Aorta (tissue), 5 donors: ENCODE measurements at regions not wholly inside any gene's neighbourhood (a gene's known extent, or its start where the extent isn't known, plus 50 kb on each side); places are given as distances from the start of the nearest gene placed in this dataset.

Experiments used
- ATAC-seq: fragments of 200-7000 bp; cut with Tn5 transposase; one replicate; pipeline ENCODE4 v1.9.1; 2022; ENCODE audit warnings: moderate library complexity; ENCODE audit not compliant: low FRiP score
- DNase-seq, 2 donors: peaks; one replicate each; pipeline ENCODE4 v3.0.0-alpha.2; 2020
- H3K27ac ChIP-seq, 2 donors: one replicate each; pipeline ENCODE4 v1.5.1; 2013; ENCODE audit warnings: low read length in 2 of 2, mild to moderate bottlenecking in 2 of 2, moderate library complexity in 2 of 2, control low read depth in 1 of 2, inconsistent platforms in 1 of 2, low read depth in 1 of 2
- H3K27me3 ChIP-seq, 2 donors: one replicate each; pipeline ENCODE4 v1.6.1; 2013; ENCODE audit warnings: control low read depth in 1 of 2, low read length in 1 of 2, mild to moderate bottlenecking in 1 of 2, moderate library complexity in 1 of 2; ENCODE audit not compliant: insufficient read depth in 2 of 2, control insufficient read depth in 1 of 2
- H3K36me3 ChIP-seq, 2 donors: one replicate each; pipeline ENCODE4 v1.6.1; 2013; ENCODE audit warnings: control low read depth in 1 of 2, low read length in 1 of 2, mild to moderate bottlenecking in 1 of 2; ENCODE audit not compliant: insufficient read depth in 2 of 2, control insufficient read depth in 1 of 2
- H3K4me1 ChIP-seq, 2 donors: one replicate each; pipeline ENCODE4 v1.6.1; 2013; ENCODE audit warnings: low read length in 2 of 2, control low read depth in 1 of 2, mild to moderate bottlenecking in 1 of 2, moderate library complexity in 1 of 2; ENCODE audit not compliant: insufficient read depth in 2 of 2, control insufficient read depth in 1 of 2
- H3K4me3 ChIP-seq, 2 donors: one replicate each; pipeline ENCODE4 v1.5.1; 2013; ENCODE audit warnings: low read length in 2 of 2, control low read depth in 1 of 2, mild to moderate bottlenecking in 1 of 2
- H3K9me3 ChIP-seq: one replicate; pipeline ENCODE4 v1.6.1; 2013; ENCODE audit warnings: mild to moderate bottlenecking, low read length; ENCODE audit not compliant: control insufficient read depth
- WGBS, 2 donors: extraction: QIAGEN DNeasy Blood & Tissue Kit; methylation state at CpG; one replicate each; pipeline ENCODE4 v1.1.7; 2013; 5-methylcytosine and 5-hydroxymethylcytosine counted together
- intact Hi-C, 2 donors: fragments of 100-400 bp; cut with DNase I; formaldehyde crosslinking; loops; one replicate each; pipeline versions ENCODE4 v1.14.2 to v1.15.0; 2022
- donor health status: healthy with polysubstance abuse.
- donor health status: Bipolar disorder and iron deficiency.
- donor health status: DM: no; HTN: no; CAD: no.
- donor health status: DM: no; HTN: no; CAD: no.
- donor health status: DM: yes; HTN: yes; CAD: no.

DNA sequence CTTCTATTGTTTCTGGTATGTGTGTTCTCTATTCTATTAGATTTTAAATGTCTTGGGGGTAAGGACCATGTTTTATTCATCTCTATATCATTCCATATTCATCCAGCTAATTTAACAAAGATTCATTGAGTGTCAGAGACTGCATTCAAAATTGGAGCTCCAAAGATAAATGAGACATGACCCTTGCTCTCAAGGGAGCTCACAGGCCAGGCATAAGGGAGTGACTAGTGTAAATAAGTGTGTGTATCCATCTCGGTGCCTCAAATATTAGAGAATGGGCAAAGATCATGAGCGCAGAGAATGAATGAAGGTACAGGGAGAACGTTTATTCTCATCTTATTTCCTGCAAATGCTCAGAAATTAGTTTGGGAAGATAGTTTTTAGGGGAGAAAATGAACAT lies 150.1 kb upstream of the CASK start:
- DNase-seq: no peak
- Histone ChIP-seq H3K27me3 (no peaks in the 10 kb centered on the region), H3K36me3 (no peaks in the 10 kb centered on the region), H3K27ac (no peak overlapping the region), H3K9me3 (no peaks in the 10 kb centered on the region), H3K4me1 (no peaks in the 10 kb centered on the region), H3K4me3 (no peak overlapping the region)
- ATAC-seq: no peak
- intact Hi-C loops: no loop called here
- 56 to 81% methylated on average over 3 of the region's 3 CpGs for WGBS, 2 donors

DNA sequence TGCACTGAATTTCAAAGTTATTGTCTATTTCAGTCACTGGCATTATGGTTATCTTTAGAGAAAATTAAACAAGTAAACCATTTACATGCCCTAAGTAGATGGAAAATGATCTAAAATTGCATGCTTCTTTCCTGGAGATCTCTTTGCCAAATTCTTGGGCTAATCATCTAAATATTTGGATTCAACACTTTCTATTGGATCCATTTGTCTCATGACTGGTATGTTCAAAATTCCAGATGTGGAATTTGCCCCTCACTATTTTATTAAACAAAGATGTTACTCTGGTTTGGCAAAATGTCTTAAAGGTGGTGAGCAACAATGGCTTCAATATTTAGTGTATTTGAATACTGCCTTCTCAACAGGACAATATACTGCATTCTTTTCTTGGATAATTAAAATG lies 147.5 kb upstream of the CASK start:
- DNase-seq (no peak), ATAC-seq (no peak)
- intact Hi-C loops: no loop called here
- Histone ChIP-seq H3K27me3 (no peaks in the 10 kb centered on the region), H3K4me1 (no peaks in the 10 kb centered on the region), H3K4me3 (no peak overlapping the region), H3K36me3 (no peaks in the 10 kb centered on the region), H3K27ac (no peak overlapping the region), H3K9me3 (no peaks in the 10 kb centered on the region)

DNA sequence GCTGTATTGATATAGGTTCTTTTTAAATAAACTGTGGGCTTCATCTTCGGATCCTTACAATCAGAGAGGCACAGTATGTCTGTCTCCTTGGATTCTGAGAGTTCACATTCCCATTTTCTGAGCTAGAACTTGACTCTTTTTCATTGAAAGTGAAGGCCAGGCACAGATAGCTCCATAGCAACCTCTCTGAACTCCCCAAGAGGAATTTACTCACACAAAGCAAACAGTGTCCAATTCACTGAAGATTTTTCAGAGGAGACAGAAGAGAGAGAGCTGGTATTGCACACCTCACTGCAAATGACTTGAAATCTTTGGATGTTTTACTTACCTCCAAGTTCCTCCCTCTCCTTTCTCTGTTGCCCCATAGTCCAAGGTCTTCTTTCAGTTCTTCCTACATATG lies 130.9 kb upstream of the CASK start:
- WGBS, 2 donors: 77 to 90% methylated on average over 1 of the region's 1 CpG
- DNase-seq: no peak
- H3K36me3 ChIP-seq: no peaks in the 10 kb centered on the region
- no peak overlapping the region for H3K4me3 ChIP-seq
- ATAC-seq: no peak
- H3K27ac ChIP-seq: no peak overlapping the region
- intact Hi-C loops: no loop called here
- H3K9me3 ChIP-seq: no peaks in the 10 kb centered on the region
- no peaks in the 10 kb centered on the region for H3K4me1 ChIP-seq
- H3K27me3 ChIP-seq: no peaks in the 10 kb centered on the region

DNA sequence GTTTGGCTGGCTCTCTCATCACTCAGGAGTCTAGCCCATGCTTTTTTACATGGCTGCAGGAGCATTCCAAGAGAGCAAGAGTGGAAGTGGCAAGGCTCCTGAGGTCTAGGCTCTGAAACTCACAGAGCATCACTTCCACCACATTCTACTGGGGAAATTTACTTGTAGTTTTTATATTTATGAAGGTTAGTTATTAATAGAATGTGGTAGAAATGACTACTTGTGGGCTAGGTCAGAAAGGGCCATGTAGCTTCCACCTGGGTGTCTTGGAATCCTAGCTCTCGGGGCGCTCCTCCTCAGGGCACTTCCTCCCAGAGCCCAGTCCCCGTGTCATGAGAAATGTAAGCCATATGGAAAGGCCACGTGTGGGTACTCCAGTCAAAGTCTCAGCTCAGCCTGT lies 127.0 kb upstream of the CASK start:
- DNase-seq (no peak), ATAC-seq (no peak)
- Histone ChIP-seq H3K4me3 (no peak overlapping the region), H3K27ac (no peak overlapping the region), H3K4me1 (no peaks in the 10 kb centered on the region), H3K36me3 (no peaks in the 10 kb centered on the region), H3K9me3 (no peaks in the 10 kb centered on the region), H3K27me3 (no peaks in the 10 kb centered on the region)
- WGBS, 2 donors: 73 to 91% methylated on average over 4 of the region's 4 CpGs
- intact Hi-C loops: no loop called here

DNA sequence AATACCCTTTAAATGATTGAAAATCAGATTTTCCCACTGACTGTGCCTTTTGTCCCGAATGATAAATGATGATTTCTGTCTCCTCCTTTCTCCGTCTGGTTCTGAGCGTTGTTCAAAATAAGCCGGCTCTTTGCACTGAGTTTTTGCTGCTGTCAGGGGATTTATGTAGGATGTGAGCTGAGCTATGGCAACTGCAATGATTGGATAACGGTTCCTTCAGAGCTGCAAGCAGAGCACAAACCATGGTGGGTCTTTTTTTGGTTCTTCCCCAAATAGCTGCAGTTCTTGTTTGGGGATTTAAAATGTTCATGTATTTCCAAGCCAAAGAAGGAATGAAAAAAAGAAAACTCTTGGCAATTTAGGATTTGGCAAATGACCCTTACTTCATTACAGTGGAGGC lies 124.5 kb upstream of the CASK start:
- H3K27ac ChIP-seq: no peak overlapping the region
- no peaks in the 10 kb centered on the region for H3K9me3 ChIP-seq
- H3K4me3 ChIP-seq: no peak overlapping the region
- no peaks in the 10 kb centered on the region for H3K36me3 ChIP-seq
- no peaks in the 10 kb centered on the region for H3K4me1 ChIP-seq
- no peak for ATAC-seq
- 48 to 60% methylated on average over 5 of the region's 5 CpGs for WGBS, 2 donors
- intact Hi-C loops: no loop called here
- no peaks in the 10 kb centered on the region for H3K27me3 ChIP-seq
- DNase-seq: no peak

DNA sequence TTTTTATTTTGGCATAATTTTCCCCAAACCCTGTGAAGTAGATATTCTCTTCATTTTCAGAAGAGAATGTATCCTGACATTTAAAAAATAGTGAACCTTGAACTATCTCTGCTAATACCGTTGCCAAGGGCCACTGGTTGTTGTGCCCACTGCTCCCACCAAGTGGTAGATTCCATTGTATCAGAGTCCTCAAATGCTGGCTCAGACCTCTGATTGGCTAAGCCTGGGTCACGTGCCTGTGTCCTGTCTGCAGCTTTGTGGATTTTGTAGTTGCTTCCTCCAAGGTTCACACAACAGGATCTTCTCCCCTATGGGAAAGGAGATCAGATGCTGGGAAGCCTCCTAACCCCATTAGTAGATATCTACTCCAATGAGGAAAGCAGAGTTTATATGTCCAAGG lies 104.8 kb upstream of the CASK start:
- Histone ChIP-seq H3K27me3 (no peaks in the 10 kb centered on the region), H3K4me1 (no peaks in the 10 kb centered on the region), H3K27ac (no peak overlapping the region), H3K9me3 (no peaks in the 10 kb centered on the region), H3K4me3 (no peak overlapping the region), H3K36me3 (no peaks in the 10 kb centered on the region)
- intact Hi-C loops: no loop called here
- ATAC-seq (no peak), DNase-seq (no peak)
- WGBS, 2 donors: 67 to 83% methylated on average over 2 of the region's 2 CpGs

DNA sequence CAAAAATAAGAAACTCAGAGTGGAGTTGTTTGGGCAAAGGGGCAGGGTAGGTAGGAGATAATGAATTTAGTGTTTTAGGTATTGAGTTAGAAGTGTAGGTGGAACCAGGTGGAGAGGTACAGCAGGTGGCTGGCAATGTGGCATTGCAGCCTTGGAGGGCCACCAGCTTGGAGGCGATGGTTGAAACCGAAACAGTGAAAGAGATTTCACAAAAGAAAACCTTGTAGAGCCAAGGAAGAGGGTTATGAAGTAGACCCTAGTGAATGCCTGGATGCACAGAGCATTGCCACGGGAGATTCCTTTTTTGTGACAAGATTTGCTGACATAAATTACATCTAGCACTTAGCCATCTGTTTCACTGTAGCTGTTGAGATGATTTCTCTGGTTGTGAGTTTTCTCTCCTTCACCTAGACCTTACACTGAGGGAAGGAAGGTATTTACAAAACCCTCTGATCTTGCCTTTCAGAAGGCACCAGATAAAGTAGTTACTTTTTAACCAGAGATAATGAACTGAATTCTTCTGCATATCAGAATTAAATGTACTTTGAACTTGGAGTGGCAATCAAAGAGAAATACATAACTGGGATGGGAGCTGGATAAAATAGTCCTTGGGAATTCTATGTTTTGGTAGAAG lies 104.1 kb upstream of the CASK start:
- intact Hi-C loops: no loop called here
- Histone ChIP-seq H3K27ac (no peak overlapping the region), H3K4me3 (no peak overlapping the region), H3K36me3 (no peaks in the 10 kb centered on the region), H3K27me3 (no peaks in the 10 kb centered on the region), H3K4me1 (no peaks in the 10 kb centered on the region), H3K9me3 (no peaks in the 10 kb centered on the region)
- DNase-seq (no peak), ATAC-seq (no peak)
- 74 to 75% methylated on average over 3 of the region's 3 CpGs for WGBS, 2 donors

DNA sequence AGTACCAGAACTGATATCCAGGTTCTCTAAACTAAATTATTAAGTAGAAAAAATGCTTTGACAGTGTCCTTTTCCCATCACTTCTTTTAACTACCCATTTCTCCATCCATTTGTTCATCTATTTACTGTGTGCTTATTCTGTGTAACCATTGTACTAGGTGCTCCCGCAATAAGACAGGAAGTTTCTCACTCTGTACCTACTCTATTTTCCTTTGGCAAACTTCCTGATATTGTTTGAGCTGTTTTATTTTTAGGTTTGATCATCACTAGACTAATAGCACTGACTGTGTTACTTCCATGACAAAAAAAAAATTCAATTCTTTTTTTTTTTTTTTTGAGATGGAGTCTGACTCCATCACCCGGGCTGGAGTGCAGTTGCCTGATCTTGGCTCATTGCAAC lies 102.5 kb upstream of the CASK start:
- no peaks in the 10 kb centered on the region for H3K36me3 ChIP-seq
- no peaks in the 10 kb centered on the region for H3K9me3 ChIP-seq
- no peak overlapping the region for H3K4me3 ChIP-seq
- no peaks in the 10 kb centered on the region for H3K27me3 ChIP-seq
- no peak for DNase-seq
- no peaks in the 10 kb centered on the region for H3K4me1 ChIP-seq
- 74 to 88% methylated on average over 2 of the region's 2 CpGs for WGBS, 2 donors
- intact Hi-C loops: no loop called here
- H3K27ac ChIP-seq: no peak overlapping the region
- ATAC-seq: no peak

DNA sequence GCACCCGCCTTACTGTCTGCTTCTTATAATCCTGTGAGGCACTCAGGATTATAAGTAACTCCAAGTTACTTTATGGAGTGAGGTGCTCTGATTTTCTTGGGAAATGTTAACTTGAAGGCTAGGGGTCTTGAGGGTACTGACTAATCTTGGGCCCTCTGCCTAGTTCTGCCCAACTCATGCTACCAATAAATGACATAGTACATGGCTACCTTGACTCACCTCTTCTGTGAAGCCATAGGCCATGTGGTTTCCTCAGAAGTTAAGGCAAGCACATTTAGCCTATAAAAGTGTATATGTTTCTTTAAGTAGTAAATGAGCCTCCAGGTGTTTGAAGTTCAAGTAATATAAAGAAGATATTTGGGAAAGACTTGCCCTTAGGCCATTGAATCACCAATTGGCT lies 99.8 kb upstream of the CASK start:
- ATAC-seq: no peak
- H3K4me1 ChIP-seq: no peaks in the 10 kb centered on the region
- no peak for DNase-seq
- no peak overlapping the region for H3K27ac ChIP-seq
- no peaks in the 10 kb centered on the region for H3K9me3 ChIP-seq
- H3K4me3 ChIP-seq: no peak overlapping the region
- intact Hi-C loops: no loop called here
- H3K36me3 ChIP-seq: no peaks in the 10 kb centered on the region
- WGBS, 2 donors: 86 to 94% methylated on average over 1 of the region's 1 CpG
- no peaks in the 10 kb centered on the region for H3K27me3 ChIP-seq
